Peyer's patch (tissue), 4 donors: ENCODE measurements at regions not wholly inside any gene's neighbourhood (a gene's known extent, or its start where the extent isn't known, plus 50 kb on each side); places are given as distances from the start of the nearest gene placed in this dataset.
"Not testable (repeated sequence)": the region's sequence is repeated elsewhere in the genome, so short reads cannot be mapped to it uniquely, and the experiment has no call there.

Source experiments
- DNase-seq, 3 donors: peaks; one replicate each; pipeline ENCODE4 v3.0.0-alpha.2; 2017 to 2019
- H3K27ac ChIP-seq, 4 donors: fragments of 200-600 bp; sonication (generic); one replicate each; pipeline ENCODE4 v1.5.1; 2016 to 2019
- H3K27me3 ChIP-seq, 2 donors: fragments of 200-600 bp; sonication (generic); one replicate each; pipeline ENCODE4 v1.5.1; 2019
- H3K36me3 ChIP-seq, 3 donors: fragments of 200-600 bp; sonication (generic); one replicate each; pipeline ENCODE4 v1.5.1; 2016 to 2019
- H3K4me1 ChIP-seq, 4 donors: fragments of 200-600 bp; sonication (generic); one replicate each; pipeline ENCODE4 v1.5.1; 2016 to 2019
- H3K4me3 ChIP-seq, 4 donors: fragments of 200-600 bp; sonication (generic); 1 replicate in 3 of 4; 2 replicates in 1 of 4; pipeline ENCODE4 v1.5.1; 2016 to 2019; ENCODE audit warnings: mild to moderate bottlenecking in 1 of 4
- H3K9me3 ChIP-seq, 4 donors: fragments of 200-600 bp; sonication (generic); one replicate each; pipeline ENCODE4 v1.5.1; 2016 to 2019; ENCODE audit warnings: mild to moderate bottlenecking in 1 of 4
- POLR2A ChIP-seq, 2 donors: fragments of 450-650 bp; IDR thresholded peaks; one replicate each; pipeline ENCODE4 v1.5.1; 2017; ENCODE audit warnings: antibody characterized with exemption in 2 of 2, mild to moderate bottlenecking in 2 of 2, moderate library complexity in 2 of 2
- TF ChIP-seq, protein P1 (sequence below), 6 experiments: fragments of 450-650 bp in 4 of 6; fragments of 200-600 bp in 2 of 6; sonication (generic) in 1 of 6; IDR thresholded peaks; one replicate each; pipeline ENCODE4 v1.5.1; 2017 to 2019; ENCODE audit warnings: antibody characterized with exemption in 6 of 6, mild to moderate bottlenecking in 3 of 6, moderate library complexity in 1 of 6

DNA sequence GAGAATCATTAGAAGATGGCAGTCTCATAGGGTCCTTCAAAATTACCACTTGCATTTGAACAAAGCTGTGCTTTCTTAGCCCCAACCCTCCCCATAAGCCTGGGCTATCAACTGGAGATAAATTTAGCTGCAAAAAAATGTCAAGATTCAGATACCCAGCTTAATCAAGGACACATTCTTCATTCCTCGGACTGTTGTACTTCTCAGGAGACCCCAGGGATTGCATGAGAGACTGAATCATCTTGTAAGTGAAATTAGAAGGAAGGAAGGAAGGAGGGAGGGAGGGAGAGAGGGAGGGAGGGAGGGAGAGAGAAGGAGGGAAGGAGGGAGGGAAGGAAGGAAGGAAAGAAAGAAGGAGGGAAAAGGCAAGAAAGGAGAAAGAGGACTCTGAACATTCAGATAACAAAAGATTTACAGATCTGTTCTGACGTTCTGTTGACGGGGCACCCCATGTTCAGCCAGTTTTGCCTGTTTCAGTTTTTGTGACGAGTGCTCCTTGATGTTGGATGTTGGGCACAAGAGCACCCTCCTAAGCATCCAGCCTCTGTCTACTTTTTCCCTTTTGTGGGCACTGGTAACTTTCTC lies 498.7 kb downstream of the PREX1 start:
- no peak overlapping the region for H3K4me3 ChIP-seq
- no peak for TF ChIP-seq POLR2A (IDR thresholded peaks at IDR 0.05)
- TF ChIP-seq, protein P1, sequence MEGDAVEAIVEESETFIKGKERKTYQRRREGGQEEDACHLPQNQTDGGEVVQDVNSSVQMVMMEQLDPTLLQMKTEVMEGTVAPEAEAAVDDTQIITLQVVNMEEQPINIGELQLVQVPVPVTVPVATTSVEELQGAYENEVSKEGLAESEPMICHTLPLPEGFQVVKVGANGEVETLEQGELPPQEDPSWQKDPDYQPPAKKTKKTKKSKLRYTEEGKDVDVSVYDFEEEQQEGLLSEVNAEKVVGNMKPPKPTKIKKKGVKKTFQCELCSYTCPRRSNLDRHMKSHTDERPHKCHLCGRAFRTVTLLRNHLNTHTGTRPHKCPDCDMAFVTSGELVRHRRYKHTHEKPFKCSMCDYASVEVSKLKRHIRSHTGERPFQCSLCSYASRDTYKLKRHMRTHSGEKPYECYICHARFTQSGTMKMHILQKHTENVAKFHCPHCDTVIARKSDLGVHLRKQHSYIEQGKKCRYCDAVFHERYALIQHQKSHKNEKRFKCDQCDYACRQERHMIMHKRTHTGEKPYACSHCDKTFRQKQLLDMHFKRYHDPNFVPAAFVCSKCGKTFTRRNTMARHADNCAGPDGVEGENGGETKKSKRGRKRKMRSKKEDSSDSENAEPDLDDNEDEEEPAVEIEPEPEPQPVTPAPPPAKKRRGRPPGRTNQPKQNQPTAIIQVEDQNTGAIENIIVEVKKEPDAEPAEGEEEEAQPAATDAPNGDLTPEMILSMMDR (IDR thresholded peaks at IDR 0.05), result no peak
- H3K9me3 ChIP-seq, result no peaks in the 10 kb centered on the region
- H3K36me3 ChIP-seq, result no peaks in the 10 kb centered on the region
- no peak for DNase-seq
- H3K4me1 ChIP-seq, result no peaks in the 10 kb centered on the region
- no peaks in the 10 kb centered on the region for H3K27me3 ChIP-seq
- H3K27ac ChIP-seq, result no peak overlapping the region

DNA sequence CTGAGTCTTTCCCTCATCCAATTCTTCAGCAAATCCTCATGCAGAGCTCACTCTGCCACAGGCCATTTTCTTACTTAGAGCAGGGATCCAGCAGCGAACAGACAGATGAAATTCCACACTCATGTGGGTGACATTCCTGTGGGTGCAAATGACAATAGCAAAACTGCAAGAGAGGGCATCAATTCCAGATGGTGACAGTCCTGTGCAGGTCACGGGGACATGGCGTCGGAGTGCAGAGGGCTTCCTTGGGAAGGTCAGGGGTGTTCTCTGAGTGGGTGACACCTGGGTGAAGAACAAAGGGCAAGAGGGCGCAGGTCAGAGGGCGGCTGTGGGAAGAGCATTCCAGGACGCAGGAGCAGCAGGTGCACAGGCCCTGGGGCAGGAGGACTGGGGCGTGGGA lies 500.0 kb downstream of the PREX1 start:
- H3K4me3 ChIP-seq, H3K27me3 ChIP-seq, H3K27ac ChIP-seq, DNase-seq, H3K9me3 ChIP-seq, H3K4me1 ChIP-seq, H3K36me3 ChIP-seq: not testable (repeated sequence)

DNA sequence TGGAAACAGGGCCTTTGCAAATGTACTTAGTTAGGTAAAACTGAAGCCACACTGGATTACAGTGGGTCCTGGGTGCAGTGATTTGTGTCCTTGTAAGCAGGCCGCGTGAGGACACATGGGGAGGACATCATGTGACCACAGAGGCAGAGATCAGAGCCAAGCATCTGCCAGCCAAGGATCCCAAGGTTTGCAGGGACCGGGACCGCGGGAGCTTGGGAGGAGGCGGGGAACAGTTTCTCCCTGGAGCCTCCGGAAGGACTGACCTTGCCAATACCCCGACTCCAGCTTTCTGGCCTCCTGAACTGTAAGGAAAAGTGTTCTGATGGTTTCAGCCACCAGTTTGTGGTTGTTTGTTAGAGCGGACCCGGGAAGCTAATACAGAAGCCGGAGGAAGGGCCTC lies 500.9 kb downstream of the PREX1 start:
- no peaks in the 10 kb centered on the region for H3K9me3 ChIP-seq
- no peak overlapping the region for H3K27ac ChIP-seq
- H3K4me1 ChIP-seq, result no peaks in the 10 kb centered on the region
- H3K27me3 ChIP-seq, result no peaks in the 10 kb centered on the region
- no peak overlapping the region for H3K4me3 ChIP-seq
- DNase-seq, result no peak
- no peaks in the 10 kb centered on the region for H3K36me3 ChIP-seq
- TF ChIP-seq, protein P1 (IDR thresholded peaks at IDR 0.05), result no peak
- TF ChIP-seq POLR2A (IDR thresholded peaks at IDR 0.05), result no peak

GRCh38 chr20:48326434-48326691 lies 501.4 kb downstream of the PREX1 start:
- no peak for TF ChIP-seq POLR2A (IDR thresholded peaks at IDR 0.05)
- TF ChIP-seq, protein P1 (IDR thresholded peaks at IDR 0.05), result no peak
- Histone ChIP-seq H3K4me3 (no peak overlapping the region), H3K27me3 (no peaks in the 10 kb centered on the region), H3K4me1 (no peaks in the 10 kb centered on the region), H3K36me3 (no peaks in the 10 kb centered on the region), H3K9me3 (no peaks in the 10 kb centered on the region), H3K27ac (no peak overlapping the region)
- DNase-seq, result no peak

DNA sequence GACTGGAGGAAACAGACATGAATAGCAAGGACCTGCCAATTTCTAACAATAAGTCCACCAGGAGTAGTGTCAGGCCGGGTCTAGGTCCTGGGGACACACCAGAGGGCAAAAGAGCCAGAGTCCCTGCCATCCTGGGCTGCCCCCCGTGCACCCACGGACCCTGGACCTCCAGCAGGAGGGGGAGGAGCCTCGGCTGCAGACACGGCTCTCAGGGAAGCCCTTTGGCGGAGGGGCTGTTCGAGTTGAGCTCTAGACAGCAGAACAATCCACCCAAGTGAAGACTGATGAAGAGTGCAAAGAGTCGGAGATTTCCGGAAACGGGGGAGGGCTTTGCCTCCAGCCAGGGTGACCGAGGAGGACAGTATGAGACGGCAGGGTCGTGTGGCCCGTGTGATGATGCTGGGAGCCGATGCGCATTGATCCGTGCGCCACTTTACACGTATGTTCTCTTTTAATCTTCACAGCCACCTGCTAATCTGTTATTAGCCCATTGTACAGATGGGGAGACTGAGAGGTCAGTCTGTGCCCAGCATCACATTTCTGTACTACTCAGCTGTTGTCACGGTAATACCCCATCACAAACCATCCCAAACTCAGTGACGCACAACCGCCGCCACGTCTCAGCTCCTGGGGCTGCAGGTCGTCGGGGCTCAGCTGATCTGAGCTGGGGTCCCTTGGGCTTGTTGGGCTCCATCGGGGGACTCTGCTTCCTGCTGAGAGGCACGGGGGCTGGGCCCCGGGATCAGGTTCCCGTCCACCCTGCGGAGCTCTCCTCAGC lies 502.0 kb downstream of the PREX1 start:
- TF ChIP-seq POLR2A (IDR thresholded peaks at IDR 0.05), result no peak
- TF ChIP-seq, protein P1 (IDR thresholded peaks at IDR 0.05), result no peak
- H3K9me3 ChIP-seq, result no peaks in the 10 kb centered on the region
- no peaks in the 10 kb centered on the region for H3K27me3 ChIP-seq
- H3K4me3 ChIP-seq, result no peak overlapping the region
- no peaks in the 10 kb centered on the region for H3K36me3 ChIP-seq
- H3K27ac ChIP-seq, result no peak overlapping the region
- H3K4me1 ChIP-seq, result no peaks in the 10 kb centered on the region
- DNase-seq, result no peak

GRCh38 chr20:48324744-48325143 lies 503.1 kb downstream of the PREX1 start:
- H3K9me3 ChIP-seq, result no peaks in the 10 kb centered on the region
- no peaks in the 10 kb centered on the region for H3K27me3 ChIP-seq
- H3K36me3 ChIP-seq, result no peaks in the 10 kb centered on the region
- H3K27ac ChIP-seq, result no peak overlapping the region
- no peak overlapping the region for H3K4me3 ChIP-seq
- no peak for DNase-seq
- TF ChIP-seq, protein P1 (IDR thresholded peaks at IDR 0.05), result no peak
- TF ChIP-seq POLR2A (IDR thresholded peaks at IDR 0.05), result no peak
- H3K4me1 ChIP-seq, result no peaks in the 10 kb centered on the region
